Liver (tissue), 3 donors: ENCODE measurements at regions not wholly inside any gene's neighbourhood (a gene's known extent, or its start where the extent isn't known, plus 50 kb on each side); places are given as distances from the start of the nearest gene placed in this dataset.

ENCODE experiments used
- ATF3 ChIP-seq: IDR thresholded peaks from 2 replicates; pipeline ENCODE4 v1.6.1; 2016; ENCODE audit warnings: antibody characterized with exemption
- CTCF ChIP-seq: fragments of 150-350 bp; IDR thresholded peaks from 2 replicates; pipeline ENCODE4 v1.5.1; 2017; ENCODE audit warnings: improper control_type of control experiment, low read depth, low read length; ENCODE audit not compliant: missing input control
- EGR1 ChIP-seq, 2 donors: IDR thresholded peaks; 2 replicates each; pipeline ENCODE4 v1.6.1; 2016 to 2018; ENCODE audit warnings: antibody characterized with exemption in 2 of 2, low read depth in 2 of 2
- FOXA2 ChIP-seq: IDR thresholded peaks from 2 replicates; pipeline ENCODE4 v1.6.1; 2016; ENCODE audit warnings: antibody characterized with exemption
- GABPA ChIP-seq, 2 donors: IDR thresholded peaks in 1 of 2; conservative IDR thresholded peaks in 1 of 2; 2 replicates each; pipeline ENCODE4 v1.6.1; 2016; ENCODE audit warnings: antibody characterized with exemption in 2 of 2, mild to moderate bottlenecking in 1 of 2, moderate library complexity in 1 of 2
- HNF4G ChIP-seq: IDR thresholded peaks from 2 replicates; pipeline ENCODE4 v1.6.1; 2016; ENCODE audit warnings: antibody characterized with exemption
- JUND ChIP-seq, 2 donors: IDR thresholded peaks; 2 replicates each; pipeline ENCODE4 v1.6.1; 2016; ENCODE audit warnings: antibody characterized with exemption in 2 of 2
- RAD21 ChIP-seq, 2 donors: IDR thresholded peaks; 2 replicates each; pipeline ENCODE4 v1.6.1; 2016; ENCODE audit warnings: antibody characterized with exemption in 2 of 2, mild to moderate bottlenecking in 2 of 2
- RXRA ChIP-seq, 2 donors: IDR thresholded peaks; 2 replicates each; pipeline ENCODE4 v1.6.1; 2017 to 2018; ENCODE audit warnings: antibody characterized with exemption in 2 of 2, mild to moderate bottlenecking in 1 of 2
- SP1 ChIP-seq: IDR thresholded peaks from 2 replicates; pipeline ENCODE4 v1.6.1; 2018; ENCODE audit warnings: antibody characterized with exemption, mild to moderate bottlenecking
- ZBTB33 ChIP-seq: IDR thresholded peaks from 2 replicates; pipeline ENCODE4 v1.6.1; 2016; ENCODE audit warnings: antibody characterized with exemption
- TF ChIP-seq, protein P1 (sequence below): IDR thresholded peaks from 2 replicates; pipeline ENCODE4 v1.6.1; 2016; ENCODE audit warnings: antibody characterized with exemption, mild to moderate bottlenecking
- donor health status: healthy.
- donor health status: healthy.

DNA sequence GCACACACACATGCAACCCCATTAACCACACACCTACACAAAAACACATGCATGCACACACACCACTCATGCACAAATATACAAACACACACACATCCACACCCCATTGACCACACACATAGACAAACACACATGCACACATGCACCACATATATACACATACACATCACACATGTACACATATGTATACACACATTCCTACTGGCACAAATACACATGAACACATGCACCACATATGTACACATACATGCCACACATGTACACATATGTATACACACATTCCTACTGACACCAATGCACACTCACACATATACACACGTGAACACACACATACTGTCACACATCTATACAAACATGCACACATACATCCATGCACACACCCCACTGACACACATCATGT, 212.5 kb upstream of the PPP2R2D start:
- TF ChIP-seq CTCF = no peak
- no peak for TF ChIP-seq JUND (IDR thresholded peaks at IDR 0.05)
- no peak for TF ChIP-seq RAD21 (IDR thresholded peaks at IDR 0.05)
- no peak for TF ChIP-seq HNF4G
- TF ChIP-seq, protein P1, sequence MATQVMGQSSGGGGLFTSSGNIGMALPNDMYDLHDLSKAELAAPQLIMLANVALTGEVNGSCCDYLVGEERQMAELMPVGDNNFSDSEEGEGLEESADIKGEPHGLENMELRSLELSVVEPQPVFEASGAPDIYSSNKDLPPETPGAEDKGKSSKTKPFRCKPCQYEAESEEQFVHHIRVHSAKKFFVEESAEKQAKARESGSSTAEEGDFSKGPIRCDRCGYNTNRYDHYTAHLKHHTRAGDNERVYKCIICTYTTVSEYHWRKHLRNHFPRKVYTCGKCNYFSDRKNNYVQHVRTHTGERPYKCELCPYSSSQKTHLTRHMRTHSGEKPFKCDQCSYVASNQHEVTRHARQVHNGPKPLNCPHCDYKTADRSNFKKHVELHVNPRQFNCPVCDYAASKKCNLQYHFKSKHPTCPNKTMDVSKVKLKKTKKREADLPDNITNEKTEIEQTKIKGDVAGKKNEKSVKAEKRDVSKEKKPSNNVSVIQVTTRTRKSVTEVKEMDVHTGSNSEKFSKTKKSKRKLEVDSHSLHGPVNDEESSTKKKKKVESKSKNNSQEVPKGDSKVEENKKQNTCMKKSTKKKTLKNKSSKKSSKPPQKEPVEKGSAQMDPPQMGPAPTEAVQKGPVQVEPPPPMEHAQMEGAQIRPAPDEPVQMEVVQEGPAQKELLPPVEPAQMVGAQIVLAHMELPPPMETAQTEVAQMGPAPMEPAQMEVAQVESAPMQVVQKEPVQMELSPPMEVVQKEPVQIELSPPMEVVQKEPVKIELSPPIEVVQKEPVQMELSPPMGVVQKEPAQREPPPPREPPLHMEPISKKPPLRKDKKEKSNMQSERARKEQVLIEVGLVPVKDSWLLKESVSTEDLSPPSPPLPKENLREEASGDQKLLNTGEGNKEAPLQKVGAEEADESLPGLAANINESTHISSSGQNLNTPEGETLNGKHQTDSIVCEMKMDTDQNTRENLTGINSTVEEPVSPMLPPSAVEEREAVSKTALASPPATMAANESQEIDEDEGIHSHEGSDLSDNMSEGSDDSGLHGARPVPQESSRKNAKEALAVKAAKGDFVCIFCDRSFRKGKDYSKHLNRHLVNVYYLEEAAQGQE = no peak
- no peak for TF ChIP-seq SP1
- no peak for TF ChIP-seq ATF3
- TF ChIP-seq EGR1 (IDR thresholded peaks at IDR 0.05; ENCODE audit: low read depth in 2 of 2) = no peak
- no peak for TF ChIP-seq RXRA (IDR thresholded peaks at IDR 0.05)
- TF ChIP-seq ZBTB33 = no peak
- no peak for TF ChIP-seq GABPA (IDR thresholded peaks at IDR 0.05 in 1 of 2, conservative IDR thresholded peaks at IDR 0.05 in 1 of 2)
- TF ChIP-seq FOXA2 = no peak
